ENCODE measurements at regions not wholly inside any gene's neighbourhood (a gene's known extent, or its start where the extent isn't known, plus 50 kb on each side); places are given as distances from the start of the nearest gene placed in this dataset.

DNA sequence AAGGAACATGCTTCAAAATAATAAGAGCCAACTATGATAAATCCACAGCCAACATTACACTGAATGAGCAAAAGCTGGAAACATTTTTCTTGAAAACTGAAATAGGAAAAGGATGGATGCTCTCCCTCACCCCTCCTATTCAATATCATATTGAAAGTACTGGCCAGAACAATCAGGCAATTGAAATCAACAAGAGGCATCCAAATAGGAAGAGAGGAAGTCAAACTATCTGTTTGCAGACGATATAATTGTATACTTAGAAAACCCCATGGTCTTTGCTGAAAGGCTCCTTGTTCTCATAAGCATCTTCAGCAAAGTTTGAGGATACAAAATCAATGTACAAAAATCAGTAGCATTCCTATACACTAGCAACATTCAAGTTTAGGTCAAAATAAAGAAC, 1562.5 kb upstream of the ADGRL3 start:
- TF ChIP-seq, protein P1, sequence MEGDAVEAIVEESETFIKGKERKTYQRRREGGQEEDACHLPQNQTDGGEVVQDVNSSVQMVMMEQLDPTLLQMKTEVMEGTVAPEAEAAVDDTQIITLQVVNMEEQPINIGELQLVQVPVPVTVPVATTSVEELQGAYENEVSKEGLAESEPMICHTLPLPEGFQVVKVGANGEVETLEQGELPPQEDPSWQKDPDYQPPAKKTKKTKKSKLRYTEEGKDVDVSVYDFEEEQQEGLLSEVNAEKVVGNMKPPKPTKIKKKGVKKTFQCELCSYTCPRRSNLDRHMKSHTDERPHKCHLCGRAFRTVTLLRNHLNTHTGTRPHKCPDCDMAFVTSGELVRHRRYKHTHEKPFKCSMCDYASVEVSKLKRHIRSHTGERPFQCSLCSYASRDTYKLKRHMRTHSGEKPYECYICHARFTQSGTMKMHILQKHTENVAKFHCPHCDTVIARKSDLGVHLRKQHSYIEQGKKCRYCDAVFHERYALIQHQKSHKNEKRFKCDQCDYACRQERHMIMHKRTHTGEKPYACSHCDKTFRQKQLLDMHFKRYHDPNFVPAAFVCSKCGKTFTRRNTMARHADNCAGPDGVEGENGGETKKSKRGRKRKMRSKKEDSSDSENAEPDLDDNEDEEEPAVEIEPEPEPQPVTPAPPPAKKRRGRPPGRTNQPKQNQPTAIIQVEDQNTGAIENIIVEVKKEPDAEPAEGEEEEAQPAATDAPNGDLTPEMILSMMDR (IDR thresholded peaks at IDR 0.05): no peak
- TF ChIP-seq POLR2A (IDR thresholded peaks at IDR 0.05): no peak
